Coronary artery (tissue), 2 donors: ENCODE measurements at regions not wholly inside any gene's neighbourhood (a gene's known extent, or its start where the extent isn't known, plus 50 kb on each side); places are given as distances from the start of the nearest gene placed in this dataset.

Source experiments
- DNase-seq: peaks from one replicate; pipeline ENCODE4 v3.0.0-alpha.2; 2017; ENCODE audit warnings: low spot score
- H3K27ac ChIP-seq, 2 donors: fragments of 200-600 bp; sonication (generic); one replicate each; pipeline ENCODE4 v1.5.1; 2016 to 2019
- H3K4me3 ChIP-seq: fragments of 200-600 bp; sonication (generic); 2 replicates; pipeline ENCODE4 v1.5.1; 2016; ENCODE audit warnings: mild to moderate bottlenecking, moderate library complexity
- CTCF ChIP-seq: fragments of 200-600 bp; sonication (generic); IDR thresholded peaks from one replicate; pipeline ENCODE4 v1.5.1; 2019; ENCODE audit warnings: antibody characterized with exemption

- no peak for TF ChIP-seq CTCF
- no peak for DNase-seq
- Histone ChIP-seq H3K27ac (no peak overlapping the region), H3K4me3 (no peak overlapping the region)
Observed at GRCh38 chr7:69457595-69458504, 140.4 kb upstream of the AUTS2 start.

GRCh38 chr7:69464035-69464434, 134.2 kb upstream of the AUTS2 start:
- no peak overlapping the region for H3K27ac ChIP-seq
- no peak for TF ChIP-seq CTCF
- DNase-seq, result no peak
- no peak overlapping the region for H3K4me3 ChIP-seq

- DNase-seq, result no peak
- no peak for TF ChIP-seq CTCF
- Histone ChIP-seq H3K4me3 (no peak overlapping the region), H3K27ac (no peak overlapping the region)
Observed at GRCh38 chr7:69465262-69465661, 133.0 kb upstream of the AUTS2 start.

GRCh38 chr7:69467826-69468225, 130.4 kb upstream of the AUTS2 start:
- TF ChIP-seq CTCF, result no peak
- no peak for DNase-seq
- no peak overlapping the region for H3K4me3 ChIP-seq
- no peak overlapping the region for H3K27ac ChIP-seq

GRCh38 chr7:69476416-69476815, 121.9 kb upstream of the AUTS2 start:
- Histone ChIP-seq H3K4me3 (no peak overlapping the region), H3K27ac (no peak overlapping the region)
- no peak for TF ChIP-seq CTCF
- DNase-seq, result no peak

- no peak overlapping the region for H3K4me3 ChIP-seq
- TF ChIP-seq CTCF, result no peak
- no peak overlapping the region for H3K27ac ChIP-seq
- no peak for DNase-seq
Observed at GRCh38 chr7:69482676-69483075, 115.6 kb upstream of the AUTS2 start.

GRCh38 chr7:69489533-69489932, 108.7 kb upstream of the AUTS2 start:
- no peak overlapping the region for H3K27ac ChIP-seq
- no peak for DNase-seq
- H3K4me3 ChIP-seq, result no peak overlapping the region
- TF ChIP-seq CTCF, result no peak
